ENCODE measurements at regions not wholly inside any gene's neighbourhood (a gene's known extent, or its start where the extent isn't known, plus 50 kb on each side); places are given as distances from the start of the nearest gene placed in this dataset.

DNA sequence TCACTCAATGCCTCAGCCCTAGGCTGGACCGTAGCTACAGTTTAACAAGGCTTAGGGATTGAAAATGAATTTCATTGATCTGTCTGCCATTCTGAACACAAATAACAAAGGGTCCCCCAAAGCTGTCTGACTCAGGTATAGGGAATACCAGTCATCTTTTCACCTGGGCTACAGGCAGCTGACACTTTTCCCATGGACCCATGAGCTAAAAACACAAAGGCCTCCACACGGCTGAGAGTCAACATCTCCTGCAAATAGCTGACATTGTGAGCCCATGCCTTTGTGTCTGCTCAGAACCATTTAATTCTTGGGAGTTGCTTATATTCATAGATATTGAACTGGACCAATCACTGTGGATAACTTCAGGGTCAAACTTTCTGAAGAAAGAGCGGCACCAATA, 121.1 kb upstream of the SLIT3 start:
- intact Hi-C loops (cut with micrococcal nuclease): no loop called here
- FAIRE-seq: no peak
- BruUV-seq (replicated peaks): no TSS peak
- Histone ChIP-seq H3K9me1 (ENCODE audit: control insufficient read depth, insufficient read depth, low read length) (no peaks in the 10 kb centered on the region), H3K9me3 (replicated peaks; ENCODE audit: control insufficient read depth, insufficient read depth, low read depth, low read length) (no peaks in the 10 kb centered on the region), H3K27me3 (ENCODE audit: control insufficient read depth in 2 of 2, insufficient read depth in 2 of 2, low read length in 2 of 2) (no peaks in the 10 kb centered on the region), H2AFZ (ENCODE audit: low read depth, low read length) (no peak overlapping the region), H3K36me3 (ENCODE audit: control insufficient read depth, insufficient read depth, low read length) (no peaks in the 10 kb centered on the region), H3K27ac (ENCODE audit: extremely low read depth, low read depth, low read length) (no peak overlapping the region), H3K9ac (ENCODE audit: insufficient read depth in 1 of 2, low read depth in 2 of 2, low read length in 2 of 2) (no peak overlapping the region), H3K4me2 (ENCODE audit: insufficient read depth, low read length) (no peak overlapping the region), H3K4me1 (replicated peaks in 1 of 2; ENCODE audit: control insufficient read depth in 2 of 2, insufficient read depth in 2 of 2, low read length in 2 of 2) (no peaks in the 10 kb centered on the region), H3K79me2 (ENCODE audit: control insufficient read depth, insufficient read depth, low read length) (no peaks in the 10 kb centered on the region), H4K20me1 (replicated peaks; ENCODE audit: control insufficient read depth, insufficient read depth, low read length) (no peaks in the 10 kb centered on the region), H3K4me3 (no peak overlapping the region)
- TF ChIP-seq FOXJ2 (tag; IDR thresholded peaks at IDR 0.05) (no peak), MECOM (CRISPR knock-in tag; IDR thresholded peaks at IDR 0.05) (no peak), ZNF79 (CRISPR knock-in tag; IDR thresholded peaks at IDR 0.05; ENCODE audit: low read depth) (no peak)
- DNase-seq (ENCODE audit: extremely low read depth in 1 of 4, low spot score in 3 of 4): no peak
- WGBS (ENCODE audit: insufficient coverage, low coverage, missing lambda C conversion rate): 0% methylated on average over 3 of the region's 3 CpGs
- ATAC-seq: no peak
- ChIA-PET CTCF (ENCODE audit: low intra/inter-chr PET ratio) (no interaction called here), POLR2A (no interaction called here)
- in situ Hi-C loops (cut with MboI): no loop called here

DNA sequence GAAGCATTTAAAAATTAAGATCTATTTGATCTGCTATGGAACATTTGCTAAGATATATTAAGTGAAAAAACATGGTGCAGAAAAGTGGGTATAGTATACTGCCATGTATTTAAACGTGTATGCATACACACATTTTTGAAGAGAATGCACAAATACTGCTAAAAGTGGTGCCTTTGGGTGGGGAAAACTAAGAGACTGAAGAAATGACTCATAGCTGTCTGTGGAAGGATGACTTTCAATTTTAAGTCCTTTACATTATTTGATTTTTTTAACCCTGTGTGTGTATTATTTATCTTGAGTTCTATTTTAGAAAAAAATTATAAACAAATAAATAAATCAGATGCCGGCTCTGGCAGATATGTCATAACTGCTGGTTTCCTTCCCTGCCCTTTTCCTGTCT, 120.7 kb upstream of the SLIT3 start:
- no peak for FAIRE-seq
- 0% methylated on average over 2 of the region's 2 CpGs for WGBS (ENCODE audit: insufficient coverage, low coverage, missing lambda C conversion rate)
- intact Hi-C loops (cut with micrococcal nuclease): no loop called here

More for the DNA sequence above, 120.7 kb upstream of the SLIT3 start:
- in situ Hi-C loops (cut with MboI): no loop called here
- Histone ChIP-seq H3K27me3 (ENCODE audit: control insufficient read depth in 2 of 2, insufficient read depth in 2 of 2, low read length in 2 of 2) (no peaks in the 10 kb centered on the region), H3K36me3 (ENCODE audit: control insufficient read depth, insufficient read depth, low read length) (no peaks in the 10 kb centered on the region), H3K4me1 (replicated peaks in 1 of 2; ENCODE audit: control insufficient read depth in 2 of 2, insufficient read depth in 2 of 2, low read length in 2 of 2) (no peaks in the 10 kb centered on the region), H3K79me2 (ENCODE audit: control insufficient read depth, insufficient read depth, low read length) (no peaks in the 10 kb centered on the region), H3K9ac (ENCODE audit: insufficient read depth in 1 of 2, low read depth in 2 of 2, low read length in 2 of 2) (no peak overlapping the region), H4K20me1 (replicated peaks; ENCODE audit: control insufficient read depth, insufficient read depth, low read length) (no peaks in the 10 kb centered on the region), H3K9me1 (ENCODE audit: control insufficient read depth, insufficient read depth, low read length) (no peaks in the 10 kb centered on the region), H3K4me3 (no peak overlapping the region), H3K27ac (ENCODE audit: extremely low read depth, low read depth, low read length) (no peak overlapping the region), H2AFZ (ENCODE audit: low read depth, low read length) (no peak overlapping the region), H3K9me3 (replicated peaks; ENCODE audit: control insufficient read depth, insufficient read depth, low read depth, low read length) (no peaks in the 10 kb centered on the region), H3K4me2 (ENCODE audit: insufficient read depth, low read length) (no peak overlapping the region)
- TF ChIP-seq CBX5 (IDR thresholded peaks at IDR 0.05; ENCODE audit: borderline replicate concordance, low read depth): no peak
- no peak for TF ChIP-seq U2AF2 (optimal IDR thresholded peaks at IDR 0.05; ENCODE audit: low read depth, low read length)
- TF ChIP-seq ZBTB1 (CRISPR knock-in tag; IDR thresholded peaks at IDR 0.05; ENCODE audit: borderline replicate concordance, low read depth): no peak
- TF ChIP-seq SP1 (CRISPR knock-in tag; IDR thresholded peaks at IDR 0.05): no peak
- no peak for TF ChIP-seq CBFA2T2 (conservative IDR thresholded peaks at IDR 0.05)
- CTCF ChIA-PET (ENCODE audit: low intra/inter-chr PET ratio): no interaction called here
- ATAC-seq (no peak), DNase-seq (ENCODE audit: extremely low read depth in 1 of 4, low spot score in 3 of 4) (no peak)
- POLR2A ChIA-PET: no interaction called here
- BruUV-seq (replicated peaks): no TSS peak

All from K562 (cell line).